Panc1 (cell line): ENCODE measurements at regions not wholly inside any gene's neighbourhood (a gene's known extent, or its start where the extent isn't known, plus 50 kb on each side); places are given as distances from the start of the nearest gene placed in this dataset.

ENCODE experiments used
- POLR2AphosphoS5 ChIP-seq: IDR thresholded peaks from 2 replicates; pipeline ENCODE4 v1.6.1; 2012; ENCODE audit warnings: mild to moderate bottlenecking, low read depth, low read length, moderate library complexity
- TCF7L2 ChIP-seq: IDR thresholded peaks from 2 replicates; pipeline ENCODE4 v1.6.1; 2011; ENCODE audit warnings: mild to moderate bottlenecking, low read depth, low read length, inconsistent platforms
- TF ChIP-seq, protein P1 (sequence below): fragments of 450-650 bp; IDR thresholded peaks from 2 replicates; pipeline ENCODE4 v1.5.1; 2017; ENCODE audit warnings: mild to moderate bottlenecking

DNA sequence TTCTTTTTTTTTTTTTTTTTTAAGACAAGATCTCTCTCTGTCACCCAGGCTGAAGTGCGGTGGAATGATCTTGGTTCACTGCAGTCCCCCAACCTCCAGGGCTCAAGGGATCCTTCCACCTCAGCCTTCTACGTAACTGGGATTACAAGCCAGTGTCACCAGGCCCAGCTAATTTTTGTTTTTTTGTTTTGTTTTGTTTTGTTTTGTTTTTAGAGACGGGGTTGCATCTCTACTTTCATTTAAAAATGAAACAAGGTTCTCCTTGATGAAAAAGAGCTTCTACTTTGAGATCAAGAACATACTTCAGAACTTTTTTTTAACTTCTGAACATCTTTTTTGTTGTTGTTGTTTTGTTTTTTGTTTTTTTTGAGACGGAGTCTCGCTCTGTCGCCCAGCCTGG is 121.7 kb upstream of the PRB2 start:
- TF ChIP-seq, protein P1, sequence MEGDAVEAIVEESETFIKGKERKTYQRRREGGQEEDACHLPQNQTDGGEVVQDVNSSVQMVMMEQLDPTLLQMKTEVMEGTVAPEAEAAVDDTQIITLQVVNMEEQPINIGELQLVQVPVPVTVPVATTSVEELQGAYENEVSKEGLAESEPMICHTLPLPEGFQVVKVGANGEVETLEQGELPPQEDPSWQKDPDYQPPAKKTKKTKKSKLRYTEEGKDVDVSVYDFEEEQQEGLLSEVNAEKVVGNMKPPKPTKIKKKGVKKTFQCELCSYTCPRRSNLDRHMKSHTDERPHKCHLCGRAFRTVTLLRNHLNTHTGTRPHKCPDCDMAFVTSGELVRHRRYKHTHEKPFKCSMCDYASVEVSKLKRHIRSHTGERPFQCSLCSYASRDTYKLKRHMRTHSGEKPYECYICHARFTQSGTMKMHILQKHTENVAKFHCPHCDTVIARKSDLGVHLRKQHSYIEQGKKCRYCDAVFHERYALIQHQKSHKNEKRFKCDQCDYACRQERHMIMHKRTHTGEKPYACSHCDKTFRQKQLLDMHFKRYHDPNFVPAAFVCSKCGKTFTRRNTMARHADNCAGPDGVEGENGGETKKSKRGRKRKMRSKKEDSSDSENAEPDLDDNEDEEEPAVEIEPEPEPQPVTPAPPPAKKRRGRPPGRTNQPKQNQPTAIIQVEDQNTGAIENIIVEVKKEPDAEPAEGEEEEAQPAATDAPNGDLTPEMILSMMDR, result no peak
- TF ChIP-seq POLR2AphosphoS5 (no peak), TCF7L2 (no peak)
